HG02759 (cell line): ENCODE measurements at regions not wholly inside any gene's neighbourhood (a gene's known extent, or its start where the extent isn't known, plus 50 kb on each side); places are given as distances from the start of the nearest gene placed in this dataset.

Experiments
- ATAC-seq: cut with Tn5 transposase; IDR thresholded peaks from one replicate; pipeline ENCODE4 v1.9.1; 2021; ENCODE audit warnings: mild to moderate bottlenecking, moderate library complexity; ENCODE audit not compliant: unreplicated experiment

- no peak for ATAC-seq
Measured at GRCh38 chr6:138550346-138550767, 51.1 kb upstream of the NHSL1 start.

GRCh38 chr6:138554146-138554545 lies 54.9 kb upstream of the NHSL1 start:
- ATAC-seq: no peak

GRCh38 chr6:138555421-138555988 lies 56.2 kb upstream of the NHSL1 start:
- no peak for ATAC-seq

- no peak for ATAC-seq
Measured at GRCh38 chr6:138557147-138557546, 57.9 kb upstream of the NHSL1 start.

- no peak for ATAC-seq
Measured at GRCh38 chr6:138559143-138559542, 59.8 kb upstream of the NHSL1 start.

- ATAC-seq: no peak
Measured at GRCh38 chr6:138560130-138560860, 61.0 kb upstream of the NHSL1 start.

- ATAC-seq: no peak
Measured at GRCh38 chr6:138562691-138563090, 63.4 kb upstream of the NHSL1 start.

- no peak for ATAC-seq
Measured at GRCh38 chr6:138563231-138563630, 63.9 kb upstream of the NHSL1 start.

- ATAC-seq: no peak
Measured at GRCh38 chr6:138563650-138564049, 64.4 kb upstream of the NHSL1 start.

GRCh38 chr6:138564170-138564721 lies 65.0 kb upstream of the NHSL1 start:
- ATAC-seq: no peak

- no peak for ATAC-seq
Measured at GRCh38 chr6:138567052-138567451, 67.8 kb upstream of the NHSL1 start.

GRCh38 chr6:138568997-138569396 lies 69.7 kb upstream of the NHSL1 start:
- ATAC-seq: no peak

- ATAC-seq: no peak
Measured at GRCh38 chr6:138569554-138569953, 70.3 kb upstream of the NHSL1 start.

GRCh38 chr6:138569970-138570724 lies 70.9 kb upstream of the NHSL1 start:
- no peak for ATAC-seq

GRCh38 chr6:138570725-138571029 lies 71.4 kb upstream of the NHSL1 start:
- no peak for ATAC-seq

GRCh38 chr6:138571181-138571580 lies 71.9 kb upstream of the NHSL1 start:
- no peak for ATAC-seq

GRCh38 chr6:138571585-138572166 lies 72.4 kb upstream of the NHSL1 start:
- ATAC-seq: no peak

GRCh38 chr6:138572167-138572875 lies 73.0 kb upstream of the NHSL1 start:
- no peak for ATAC-seq

- ATAC-seq: no peak
Measured at GRCh38 chr6:138572885-138573284, 73.6 kb upstream of the NHSL1 start.

- no peak for ATAC-seq
Measured at GRCh38 chr6:138575257-138575656, 76.0 kb upstream of the NHSL1 start.

- no peak for ATAC-seq
Measured at GRCh38 chr6:138576313-138576712, 77.0 kb upstream of the NHSL1 start.
